Endothelial cell (in vitro differentiated cells): ENCODE measurements at regions not wholly inside any gene's neighbourhood (a gene's known extent, or its start where the extent isn't known, plus 50 kb on each side); places are given as distances from the start of the nearest gene placed in this dataset.

Source experiments
- DNase-seq: peaks from one replicate; pipeline ENCODE4 v3.0.0; 2021; ENCODE audit warnings: low spot score
- H3K27ac Mint-ChIP-seq: one replicate; pipeline ENCODE4 v1.8.0; 2021; ENCODE audit warnings: mixed read lengths, inconsistent platforms; ENCODE audit not compliant: unreplicated experiment
- H3K27me3 Mint-ChIP-seq: one replicate; pipeline ENCODE4 v1.8.0; 2021; ENCODE audit warnings: mild to moderate bottlenecking, moderate library complexity, mixed read lengths, inconsistent platforms; ENCODE audit not compliant: unreplicated experiment
- H3K36me3 Mint-ChIP-seq: one replicate; pipeline ENCODE4 v1.8.0; 2021; ENCODE audit warnings: mild to moderate bottlenecking, low read depth, mixed read lengths, inconsistent platforms; ENCODE audit not compliant: unreplicated experiment
- H3K4me1 Mint-ChIP-seq: one replicate; pipeline ENCODE4 v1.8.0; 2021; ENCODE audit warnings: mild to moderate bottlenecking, mixed read lengths, inconsistent platforms; ENCODE audit not compliant: unreplicated experiment
- H3K4me3 Mint-ChIP-seq: one replicate; pipeline ENCODE4 v1.8.0; 2021; ENCODE audit warnings: mild to moderate bottlenecking, mixed read lengths, inconsistent platforms; ENCODE audit not compliant: unreplicated experiment
- H3K9me3 Mint-ChIP-seq: one replicate; pipeline ENCODE4 v1.8.0; 2021; ENCODE audit warnings: mixed read lengths, inconsistent platforms; ENCODE audit not compliant: unreplicated experiment
- CTCF ChIP-seq: fragments of 200-600 bp; sonication (generic); IDR thresholded peaks from one replicate; pipeline ENCODE4 v1.5.0; 2021; ENCODE audit warnings: antibody characterized with exemption; ENCODE audit not compliant: unreplicated experiment

GRCh38 chr9:36781533-36781932 lies 208.8 kb downstream of the MELK start:
- H3K4me3 Mint-ChIP-seq = no peak overlapping the region
- H3K27ac Mint-ChIP-seq = no peak overlapping the region
- no peak for DNase-seq
- no peaks in the 10 kb centered on the region for H3K9me3 Mint-ChIP-seq
- TF ChIP-seq CTCF = no peak
- no peaks in the 10 kb centered on the region for H3K27me3 Mint-ChIP-seq
- H3K4me1 Mint-ChIP-seq = peaks cover 37% of the 10 kb centered on the region
- no peaks in the 10 kb centered on the region for H3K36me3 Mint-ChIP-seq
